Mesendoderm (in vitro differentiated cells): ENCODE measurements at regions not wholly inside any gene's neighbourhood (a gene's known extent, or its start where the extent isn't known, plus 50 kb on each side); places are given as distances from the start of the nearest gene placed in this dataset.

Experiments used
- DNase-seq: peaks from one replicate; pipeline ENCODE4 v3.0.0; 2013
- H2AK5ac ChIP-seq: 2 replicates; pipeline ENCODE4 v1.6.1; 2013; ENCODE audit warnings: low read length, inconsistent platforms
- H2BK120ac ChIP-seq: 2 replicates; pipeline ENCODE4 v1.6.1; 2013; ENCODE audit warnings: low read depth, mild to moderate bottlenecking, low read length, moderate library complexity, mixed read lengths
- H2BK15ac ChIP-seq: replicated peaks from 2 replicates; pipeline ENCODE4 v1.6.1; 2013; ENCODE audit warnings: low read depth, mild to moderate bottlenecking, moderate library complexity
- H2BK5ac ChIP-seq: 2 replicates; pipeline ENCODE4 v1.6.1; 2013; ENCODE audit warnings: low read length, inconsistent platforms
- H3K18ac ChIP-seq: 2 replicates; pipeline ENCODE4 v1.6.1; 2013; ENCODE audit warnings: mild to moderate bottlenecking, low read length, mixed read lengths
- H3K23ac ChIP-seq: one replicate; pipeline ENCODE4 v1.6.1; 2013; ENCODE audit warnings: low read length
- H3K27ac ChIP-seq: 2 replicates; pipeline ENCODE4 v1.5.1; 2013; ENCODE audit warnings: low read depth, mild to moderate bottlenecking, inconsistent platforms, low read length, moderate library complexity
- H3K27me3 ChIP-seq: 2 replicates; pipeline ENCODE4 v1.6.1; 2013; ENCODE audit warnings: low read length, control low read depth, mild to moderate bottlenecking, inconsistent platforms; ENCODE audit not compliant: insufficient read depth, poor library complexity
- H3K36me3 ChIP-seq: 2 replicates; pipeline ENCODE4 v1.6.1; 2013; ENCODE audit warnings: low read length, inconsistent platforms; ENCODE audit not compliant: control insufficient read depth, insufficient read depth
- H3K4ac ChIP-seq: one replicate; pipeline ENCODE4 v1.6.1; 2013; ENCODE audit warnings: low read depth, mild to moderate bottlenecking, low read length, moderate library complexity
- H3K4me1 ChIP-seq: 2 replicates; pipeline ENCODE4 v1.6.1; 2013; ENCODE audit warnings: low read depth, low read length, inconsistent platforms; ENCODE audit not compliant: control insufficient read depth
- H3K4me2 ChIP-seq: 2 replicates; pipeline ENCODE4 v1.6.1; 2013; ENCODE audit warnings: low read length
- H3K4me3 ChIP-seq: 2 replicates; pipeline ENCODE4 v1.5.1; 2013; ENCODE audit warnings: mild to moderate bottlenecking, low read length
- H3K56ac ChIP-seq: one replicate; pipeline ENCODE4 v1.6.1; 2013; ENCODE audit warnings: low read length
- H3K79me1 ChIP-seq: 2 replicates; pipeline ENCODE4 v1.6.1; 2013; ENCODE audit warnings: low read length, inconsistent platforms
- H3K79me2 ChIP-seq: 2 replicates; pipeline ENCODE4 v1.6.1; 2013; ENCODE audit warnings: mild to moderate bottlenecking, low read length; ENCODE audit not compliant: control insufficient read depth, insufficient read depth
- H3K9ac ChIP-seq: 2 replicates; pipeline ENCODE4 v1.6.1; 2013; ENCODE audit warnings: low read length, inconsistent platforms
- H4K5ac ChIP-seq: one replicate; pipeline ENCODE4 v1.6.1; 2013; ENCODE audit warnings: low read length
- H4K8ac ChIP-seq: one replicate; pipeline ENCODE4 v1.6.1; 2013; ENCODE audit warnings: low read depth, mild to moderate bottlenecking, control low read depth, low read length, moderate library complexity
- whole genome bisulfite sequencing: extraction: QIAGEN DNeasy Blood & Tissue Kit; methylation state at CpG from one replicate; pipeline ENCODE4 v1.1.7; 2013; ENCODE audit warnings: low lambda C conversion rate, missing lambda C conversion rate; ENCODE audit not compliant: insufficient coverage; ENCODE audit errors: extremely low coverage; 5-methylcytosine and 5-hydroxymethylcytosine counted together

DNA sequence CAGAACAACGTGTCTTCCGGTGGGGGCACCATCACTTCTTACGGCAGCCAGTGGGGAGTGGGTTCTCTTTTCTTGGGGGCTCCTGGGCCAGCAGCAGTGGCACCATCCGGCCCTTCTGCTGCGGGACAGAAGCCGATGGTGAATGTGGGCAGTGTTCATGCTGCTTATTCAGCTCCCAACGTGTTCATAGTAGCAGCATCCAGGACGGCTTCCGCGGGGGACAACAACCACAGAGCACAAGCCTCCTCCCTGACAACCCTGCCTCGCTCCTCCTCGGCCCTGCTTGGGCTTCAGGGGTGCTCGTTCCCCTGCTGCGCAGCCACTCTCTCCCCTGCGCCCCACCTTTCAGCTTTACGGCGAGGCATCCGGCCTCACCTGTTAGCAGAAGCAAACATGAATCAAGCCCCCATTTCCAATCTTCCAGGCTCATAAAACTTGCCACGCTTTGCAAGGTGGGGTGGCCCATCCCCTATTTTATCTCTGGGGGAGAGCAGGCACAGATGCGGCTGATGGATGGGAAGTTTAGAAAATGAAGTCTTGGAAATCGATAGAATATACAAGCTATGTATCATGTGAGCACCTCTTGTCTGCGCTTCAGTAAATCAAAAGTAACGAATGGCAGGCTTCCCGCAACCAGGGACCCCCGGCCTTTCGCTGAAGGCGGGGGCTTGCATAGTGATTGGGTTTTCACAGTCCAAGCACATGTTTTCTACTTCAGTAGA lies 191.8 kb upstream of the NECTIN1 start:
- Histone ChIP-seq H3K4me1 (no peaks in the 10 kb centered on the region), H2BK5ac (no peak overlapping the region), H3K9ac (no peak overlapping the region), H3K27ac (no peak overlapping the region), H3K4me2 (no peak overlapping the region), H3K79me1 (no peaks in the 10 kb centered on the region), H3K79me2 (no peaks in the 10 kb centered on the region), H2AK5ac (no peak overlapping the region), H3K18ac (no peak overlapping the region), H3K4me3 (no peak overlapping the region), H3K27me3 (no peaks in the 10 kb centered on the region), H3K56ac (no peak overlapping the region), H3K23ac (no peak overlapping the region), H3K4ac (no peak overlapping the region), H3K36me3 (no peaks in the 10 kb centered on the region), H4K5ac (no peak overlapping the region), H4K8ac (no peak overlapping the region), H2BK120ac (no peak overlapping the region), H2BK15ac (no peak overlapping the region)
- no peak for DNase-seq
- whole genome bisulfite sequencing, result no CpG with 5 or more reads among the region's 27 CpGs

DNA sequence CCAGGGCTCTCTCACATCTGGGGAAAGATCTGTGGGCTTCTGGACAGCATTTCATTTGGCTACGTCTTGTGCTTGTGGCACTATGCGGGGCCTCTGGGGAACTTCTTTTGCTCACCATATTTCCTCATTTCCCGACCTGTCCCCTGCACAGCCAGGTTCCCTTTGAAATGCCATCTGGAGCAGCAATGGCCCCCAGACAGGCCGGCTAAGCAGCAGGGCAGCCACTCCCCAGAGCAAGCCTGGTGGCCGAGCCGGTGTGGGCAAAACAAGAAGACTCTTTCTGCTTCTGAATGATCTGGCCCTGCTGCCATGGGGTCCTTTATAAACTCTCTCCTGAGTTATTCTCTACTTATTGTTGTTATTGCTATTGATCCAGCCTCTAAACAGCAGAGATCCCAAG lies 190.7 kb upstream of the NECTIN1 start:
- no peak overlapping the region for H2BK120ac ChIP-seq
- H3K4me2 ChIP-seq, result no peak overlapping the region
- no peaks in the 10 kb centered on the region for H3K27me3 ChIP-seq
- no peak overlapping the region for H2BK5ac ChIP-seq
- DNase-seq, result no peak
- no peak overlapping the region for H3K23ac ChIP-seq
- H4K8ac ChIP-seq, result no peak overlapping the region
- no peaks in the 10 kb centered on the region for H3K79me2 ChIP-seq
- no peak overlapping the region for H3K27ac ChIP-seq
- H2AK5ac ChIP-seq, result no peak overlapping the region
- H3K4ac ChIP-seq, result no peak overlapping the region
- no peak overlapping the region for H3K56ac ChIP-seq
- H3K36me3 ChIP-seq, result no peaks in the 10 kb centered on the region
- H3K9ac ChIP-seq, result no peak overlapping the region
- H3K4me3 ChIP-seq, result no peak overlapping the region
- H4K5ac ChIP-seq, result no peak overlapping the region
- H3K18ac ChIP-seq, result no peak overlapping the region
- no peaks in the 10 kb centered on the region for H3K79me1 ChIP-seq
- no peaks in the 10 kb centered on the region for H3K4me1 ChIP-seq
- no peak overlapping the region for H2BK15ac ChIP-seq
- WGBS, result no CpG with 5 or more reads among the region's 6 CpGs

DNA sequence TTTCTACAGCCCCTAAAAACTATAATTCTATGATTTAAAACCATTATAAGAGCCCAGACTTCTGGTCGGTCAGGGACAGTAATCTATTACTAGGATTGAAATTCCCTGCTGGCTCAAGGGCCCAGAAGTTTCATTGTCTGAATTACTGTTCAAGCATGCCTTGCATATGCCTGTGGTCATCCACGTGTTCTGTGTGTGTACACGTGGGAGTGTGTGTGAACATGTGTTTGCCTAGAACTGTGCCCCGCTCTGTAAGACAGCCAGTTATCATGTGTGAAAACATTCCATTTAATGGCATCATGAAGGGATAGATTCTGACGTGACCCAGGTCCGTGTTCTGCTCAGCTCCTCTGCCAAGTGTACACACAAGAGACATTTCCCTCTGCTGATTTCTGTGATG lies 189.3 kb upstream of the NECTIN1 start:
- Histone ChIP-seq H2BK120ac (no peak overlapping the region), H3K4ac (no peak overlapping the region), H3K79me2 (no peaks in the 10 kb centered on the region), H2BK15ac (no peak overlapping the region), H3K4me1 (no peaks in the 10 kb centered on the region), H3K9ac (no peak overlapping the region), H4K8ac (no peak overlapping the region), H3K23ac (no peak overlapping the region), H2BK5ac (no peak overlapping the region), H3K4me3 (no peak overlapping the region), H3K36me3 (no peaks in the 10 kb centered on the region), H3K27ac (no peak overlapping the region), H3K4me2 (no peak overlapping the region), H4K5ac (no peak overlapping the region), H3K18ac (no peak overlapping the region), H2AK5ac (no peak overlapping the region), H3K79me1 (no peaks in the 10 kb centered on the region), H3K27me3 (no peaks in the 10 kb centered on the region), H3K56ac (no peak overlapping the region)
- no CpG with 5 or more reads among the region's 6 CpGs for WGBS
- DNase-seq, result no peak

DNA sequence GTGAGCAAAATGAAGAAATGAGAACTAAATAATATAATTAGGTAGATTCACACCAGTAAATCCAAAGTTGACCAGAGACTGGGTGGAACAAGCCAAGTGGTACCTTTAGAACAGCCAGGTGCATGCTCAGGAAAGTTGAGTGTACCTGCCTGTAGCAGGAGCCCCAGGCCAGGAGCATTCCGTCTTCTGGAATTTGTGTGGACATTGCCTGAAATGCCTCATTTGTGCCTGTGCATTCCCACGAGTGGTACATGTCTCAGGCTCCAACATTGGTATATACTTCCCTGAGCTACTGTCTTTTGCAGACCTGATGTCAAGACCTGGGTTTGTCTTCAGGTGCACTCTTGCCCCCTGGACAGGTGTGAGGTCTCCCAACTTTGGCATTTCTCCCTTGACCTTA lies 187.6 kb upstream of the NECTIN1 start:
- no peak overlapping the region for H3K23ac ChIP-seq
- H3K18ac ChIP-seq, result no peak overlapping the region
- no peak overlapping the region for H2AK5ac ChIP-seq
- H2BK15ac ChIP-seq, result no peak overlapping the region
- H4K8ac ChIP-seq, result no peak overlapping the region
- no peak overlapping the region for H3K56ac ChIP-seq
- H4K5ac ChIP-seq, result no peak overlapping the region
- H3K79me2 ChIP-seq, result no peaks in the 10 kb centered on the region
- no peaks in the 10 kb centered on the region for H3K4me1 ChIP-seq
- H3K4me2 ChIP-seq, result no peak overlapping the region
- H2BK5ac ChIP-seq, result no peak overlapping the region
- H3K36me3 ChIP-seq, result no peaks in the 10 kb centered on the region
- no peak overlapping the region for H2BK120ac ChIP-seq
- H3K27ac ChIP-seq, result no peak overlapping the region
- no peak overlapping the region for H3K4ac ChIP-seq
- no peak for DNase-seq
- H3K27me3 ChIP-seq, result no peaks in the 10 kb centered on the region
- H3K9ac ChIP-seq, result no peak overlapping the region
- no CpG with 5 or more reads among the region's 2 CpGs for WGBS
- H3K79me1 ChIP-seq, result no peaks in the 10 kb centered on the region
- no peak overlapping the region for H3K4me3 ChIP-seq

DNA sequence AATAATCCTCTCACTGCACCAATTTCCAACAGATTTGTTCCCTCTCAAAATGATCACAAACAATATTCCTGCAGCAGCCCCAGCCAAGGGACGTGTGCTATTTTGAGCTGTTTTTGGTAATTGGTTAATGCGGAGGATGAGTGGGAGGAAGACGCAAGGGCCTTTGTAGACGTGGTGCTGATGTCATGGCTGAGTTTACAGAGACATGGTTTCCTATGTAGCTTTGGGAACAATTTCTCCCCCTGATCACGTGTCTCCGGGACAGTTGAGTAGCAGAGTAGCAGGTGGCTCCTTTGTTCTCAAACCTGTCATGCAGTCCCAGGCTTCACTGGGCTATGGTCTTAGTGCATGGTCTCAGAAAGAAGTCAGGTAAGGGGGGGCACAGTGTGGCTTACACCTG lies 183.2 kb upstream of the NECTIN1 start:
- Histone ChIP-seq H4K8ac (no peak overlapping the region), H2BK5ac (no peak overlapping the region), H3K27ac (no peak overlapping the region), H3K4me3 (no peak overlapping the region), H3K9ac (no peak overlapping the region), H3K4ac (no peak overlapping the region), H3K23ac (no peak overlapping the region), H2BK15ac (no peak overlapping the region), H2BK120ac (no peak overlapping the region), H2AK5ac (no peak overlapping the region), H3K4me2 (no peak overlapping the region), H3K79me2 (no peaks in the 10 kb centered on the region), H4K5ac (no peak overlapping the region), H3K36me3 (no peaks in the 10 kb centered on the region), H3K18ac (no peak overlapping the region), H3K79me1 (no peaks in the 10 kb centered on the region), H3K4me1 (peaks cover 9% of the 10 kb centered on the region), H3K27me3 (no peaks in the 10 kb centered on the region), H3K56ac (no peak overlapping the region)
- no peak for DNase-seq
- WGBS, result no CpG with 5 or more reads among the region's 6 CpGs

DNA sequence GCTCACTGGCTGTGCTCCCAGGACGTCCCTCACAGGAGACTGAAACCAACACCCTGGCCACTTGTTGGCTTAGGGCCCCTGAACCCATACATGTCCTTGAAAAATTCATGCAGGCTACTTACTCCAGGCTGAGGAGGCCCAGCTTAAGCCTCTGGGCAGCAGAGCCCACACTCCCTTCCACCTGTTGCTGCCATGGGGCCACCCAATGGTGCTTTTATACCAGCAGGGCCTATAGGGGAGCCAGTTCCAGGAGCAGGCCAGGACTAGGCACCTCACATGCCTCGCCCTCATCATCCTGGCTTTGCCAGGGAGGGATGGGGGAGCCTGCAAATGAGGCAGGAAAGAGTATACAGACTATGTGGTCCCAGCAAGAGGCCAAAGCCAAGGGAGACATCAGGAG lies 181.7 kb upstream of the NECTIN1 start:
- no peaks in the 10 kb centered on the region for H3K27me3 ChIP-seq
- H3K79me1 ChIP-seq, result no peaks in the 10 kb centered on the region
- H3K4me3 ChIP-seq, result no peak overlapping the region
- peaks cover 16% of the 10 kb centered on the region for H3K4me1 ChIP-seq
- no peak overlapping the region for H2BK120ac ChIP-seq
- H3K23ac ChIP-seq, result no peak overlapping the region
- H3K4ac ChIP-seq, result no peak overlapping the region
- no peak overlapping the region for H2BK15ac ChIP-seq
- H3K79me2 ChIP-seq, result no peaks in the 10 kb centered on the region
- no peak overlapping the region for H3K9ac ChIP-seq
- H3K27ac ChIP-seq, result no peak overlapping the region
- no peaks in the 10 kb centered on the region for H3K36me3 ChIP-seq
- no peak overlapping the region for H4K5ac ChIP-seq
- H2BK5ac ChIP-seq, result no peak overlapping the region
- no CpG with 5 or more reads among the region's 2 CpGs for WGBS
- no peak overlapping the region for H4K8ac ChIP-seq
- no peak overlapping the region for H3K56ac ChIP-seq
- H3K4me2 ChIP-seq, result no peak overlapping the region
- no peak overlapping the region for H3K18ac ChIP-seq
- DNase-seq, result no peak
- H2AK5ac ChIP-seq, result no peak overlapping the region
